Neural crest cell (in vitro differentiated cells): ENCODE measurements at regions not wholly inside any gene's neighbourhood (a gene's known extent, or its start where the extent isn't known, plus 50 kb on each side); places are given as distances from the start of the nearest gene placed in this dataset.

Source experiments
- DNase-seq: peaks from one replicate; pipeline ENCODE4 v3.0.0; 2021; ENCODE audit warnings: low read depth, mixed read lengths, low spot score
- H3K27ac Mint-ChIP-seq: one replicate; pipeline ENCODE4 v1.8.0; 2021; ENCODE audit warnings: mild to moderate bottlenecking, mixed read lengths; ENCODE audit not compliant: unreplicated experiment
- H3K27me3 Mint-ChIP-seq: 2 replicates; pipeline ENCODE4 v1.8.0; 2021; ENCODE audit warnings: low read depth, mild to moderate bottlenecking, mixed read lengths
- H3K36me3 Mint-ChIP-seq: 2 replicates; pipeline ENCODE4 v1.8.0; 2021; ENCODE audit warnings: low read depth, mild to moderate bottlenecking, mixed read lengths
- H3K4me1 Mint-ChIP-seq: 2 replicates; pipeline ENCODE4 v1.8.0; 2021; ENCODE audit warnings: mixed read lengths
- H3K4me3 Mint-ChIP-seq: one replicate; pipeline ENCODE4 v1.8.0; 2021; ENCODE audit warnings: mild to moderate bottlenecking, mixed read lengths
- H3K9me3 Mint-ChIP-seq: 2 replicates; pipeline ENCODE4 v1.8.0; 2021; ENCODE audit warnings: mixed read lengths
- CTCF ChIP-seq: fragments of 200-600 bp; sonication (generic); conservative IDR thresholded peaks from 2 replicates; pipeline ENCODE4 v1.5.0; 2021; ENCODE audit warnings: antibody characterized with exemption, mild to moderate bottlenecking

DNA sequence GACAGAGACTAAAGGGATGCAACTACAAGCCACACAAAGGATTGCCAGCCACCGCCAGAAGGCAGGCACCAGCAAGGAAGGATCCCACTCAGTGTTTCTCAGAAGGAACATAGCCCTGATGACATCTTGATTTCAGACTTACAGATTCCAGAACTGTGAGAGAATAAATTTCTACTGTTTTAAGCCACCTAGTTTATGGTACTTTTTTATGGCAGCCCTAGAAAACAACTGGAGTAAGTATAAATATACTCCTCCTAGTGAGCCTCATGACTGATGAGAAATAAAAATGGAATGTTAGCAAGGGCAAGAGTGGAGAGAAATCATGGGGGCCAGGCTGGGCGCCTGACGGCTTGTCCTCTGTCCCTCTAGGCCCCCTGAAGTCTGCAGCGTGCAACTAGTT is 307.3 kb downstream of the PIK3R1 start:
- Mint-ChIP-seq H3K27ac (no peak overlapping the region), H3K9me3 (peaks cover 14% of the 10 kb centered on the region)
- no peak for DNase-seq

GRCh38 chr5:68528821-68529273 is 313.3 kb downstream of the PIK3R1 start:
- H3K27ac Mint-ChIP-seq, result no peak overlapping the region
- H3K4me3 Mint-ChIP-seq, result no peak overlapping the region
- no peak for DNase-seq
- peaks cover 6% of the 10 kb centered on the region for H3K9me3 Mint-ChIP-seq
- peaks cover 5% of the 10 kb centered on the region for H3K36me3 Mint-ChIP-seq
- peaks cover 5% of the 10 kb centered on the region for H3K27me3 Mint-ChIP-seq
- peaks cover 16% of the 10 kb centered on the region for H3K4me1 Mint-ChIP-seq
- TF ChIP-seq CTCF, result no peak

More for the DNA sequence above, 307.3 kb downstream of the PIK3R1 start:
- H3K4me1 Mint-ChIP-seq, result no peaks in the 10 kb centered on the region
- H3K27me3 Mint-ChIP-seq, result no peaks in the 10 kb centered on the region
- no peak overlapping the region for H3K4me3 Mint-ChIP-seq
- no peak for TF ChIP-seq CTCF
- peaks cover 2% of the 10 kb centered on the region for H3K36me3 Mint-ChIP-seq

DNA sequence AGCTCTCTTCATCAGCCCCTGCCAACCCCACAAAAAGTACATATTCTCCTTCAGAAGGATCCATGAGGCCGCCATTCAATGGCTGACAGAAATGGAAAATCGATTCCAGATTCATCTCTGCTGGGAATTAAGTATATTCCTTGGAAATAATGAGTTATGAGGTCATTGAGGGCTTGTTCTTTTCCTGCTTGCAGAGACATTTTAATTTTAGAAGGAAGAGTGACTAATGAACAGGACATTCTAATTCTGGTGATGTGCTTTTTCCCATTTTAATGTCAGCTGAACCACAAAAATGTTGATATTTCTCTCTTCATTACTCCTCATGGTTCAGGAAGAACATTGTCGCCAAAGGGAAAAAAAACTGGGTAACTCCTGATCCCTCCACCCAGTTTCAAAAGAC is 314.0 kb downstream of the PIK3R1 start:
- TF ChIP-seq CTCF, result no peak
- peaks cover 6% of the 10 kb centered on the region for H3K9me3 Mint-ChIP-seq
- no peak for DNase-seq
- peaks cover 5% of the 10 kb centered on the region for H3K27me3 Mint-ChIP-seq
- no peak overlapping the region for H3K27ac Mint-ChIP-seq
- H3K4me1 Mint-ChIP-seq, result peaks cover 24% of the 10 kb centered on the region
- H3K36me3 Mint-ChIP-seq, result peaks cover 5% of the 10 kb centered on the region
- H3K4me3 Mint-ChIP-seq, result no peak overlapping the region

DNA sequence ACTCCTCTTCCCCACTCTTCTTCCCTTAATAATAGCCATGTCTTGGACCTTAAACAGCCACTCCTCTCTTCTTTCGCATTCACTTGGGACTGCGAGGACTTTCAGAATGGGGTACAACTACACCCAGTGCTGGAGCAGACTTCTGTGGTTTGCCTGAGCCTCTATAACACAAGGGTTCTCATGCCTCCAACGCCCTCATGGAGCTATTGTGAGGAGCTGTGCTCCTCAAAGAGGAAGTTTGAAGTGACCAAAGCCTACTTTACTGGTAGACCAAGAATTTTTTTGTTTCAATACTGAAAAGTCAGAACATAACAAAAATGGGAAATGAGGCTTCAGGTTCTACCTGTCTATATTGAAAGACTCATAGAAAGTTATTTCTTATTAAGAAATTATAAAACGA is 316.4 kb downstream of the PIK3R1 start:
- peaks cover 37% of the 10 kb centered on the region for H3K4me1 Mint-ChIP-seq
- peaks cover 6% of the 10 kb centered on the region for H3K9me3 Mint-ChIP-seq
- H3K27ac Mint-ChIP-seq, result no peak overlapping the region
- TF ChIP-seq CTCF, result no peak
- H3K27me3 Mint-ChIP-seq, result peaks cover 13% of the 10 kb centered on the region
- H3K4me3 Mint-ChIP-seq, result no peak overlapping the region
- peaks cover 5% of the 10 kb centered on the region for H3K36me3 Mint-ChIP-seq
- no peak for DNase-seq

DNA sequence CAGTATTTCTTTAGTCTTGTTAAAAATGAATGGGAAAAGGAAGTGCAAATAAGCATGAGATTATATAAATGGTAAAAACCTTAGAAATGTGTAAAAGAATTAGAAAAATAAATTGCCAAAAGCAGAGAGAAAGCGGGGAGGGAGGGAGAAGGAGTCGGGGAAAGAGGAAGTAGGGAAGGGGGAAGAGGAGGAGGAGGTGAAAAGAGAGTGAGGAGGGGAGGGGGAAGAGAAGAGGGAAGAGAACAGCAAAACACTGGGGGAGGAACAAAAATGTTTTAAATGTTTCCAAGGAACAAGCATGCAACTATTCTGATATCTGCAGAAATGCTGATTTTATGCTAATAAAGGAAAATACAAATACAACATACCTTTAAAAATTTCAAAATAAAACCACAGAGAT is 317.5 kb downstream of the PIK3R1 start:
- TF ChIP-seq CTCF, result no peak
- Mint-ChIP-seq H3K27me3 (peaks cover 13% of the 10 kb centered on the region), H3K9me3 (peaks cover 1% of the 10 kb centered on the region), H3K4me3 (peak overlapping the region; percentile 20), H3K27ac (no peak overlapping the region), H3K36me3 (peaks cover 1% of the 10 kb centered on the region), H3K4me1 (peaks cover 40% of the 10 kb centered on the region)
- DNase-seq, result no peak
